Stimulated activated CD8-positive, alpha-beta memory T cell treated with anti-CD3 and anti-CD28 coated beads, Interleukin-12 subunit alpha, Interleukin-12 subunit beta, amount 100 ng/mL, for 24 hours (primary cell): ENCODE measurements at regions not wholly inside any gene's neighbourhood (a gene's known extent, or its start where the extent isn't known, plus 50 kb on each side); places are given as distances from the start of the nearest gene placed in this dataset.
"Not testable (repeated sequence)": the region's sequence is repeated elsewhere in the genome, so short reads cannot be mapped to it uniquely, and the experiment has no call there.

Experiments used
- DNase-seq: peaks from one replicate; pipeline ENCODE4 v3.0.0-alpha.2; 2020; ENCODE audit errors: extremely low read depth

DNA sequence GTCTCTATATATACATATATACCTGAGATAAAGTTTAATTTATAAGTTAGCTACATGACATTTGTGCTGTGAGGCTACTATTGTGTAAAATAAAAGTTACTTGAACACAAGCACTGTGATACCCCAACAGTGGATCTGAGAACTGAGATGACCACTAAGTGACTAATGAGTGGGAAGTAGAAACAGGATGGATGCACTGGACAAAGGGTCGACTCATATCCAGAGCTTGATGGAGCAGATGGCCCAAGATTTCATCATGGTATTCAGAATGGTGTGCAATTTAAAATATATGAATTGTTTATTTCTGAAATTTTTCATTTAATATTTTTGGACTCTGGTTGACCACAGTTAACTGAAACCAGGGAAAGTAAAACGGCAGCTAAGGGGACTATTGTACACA lies 908.6 kb upstream of the MDGA2 start:
- DNase-seq: no peak

DNA sequence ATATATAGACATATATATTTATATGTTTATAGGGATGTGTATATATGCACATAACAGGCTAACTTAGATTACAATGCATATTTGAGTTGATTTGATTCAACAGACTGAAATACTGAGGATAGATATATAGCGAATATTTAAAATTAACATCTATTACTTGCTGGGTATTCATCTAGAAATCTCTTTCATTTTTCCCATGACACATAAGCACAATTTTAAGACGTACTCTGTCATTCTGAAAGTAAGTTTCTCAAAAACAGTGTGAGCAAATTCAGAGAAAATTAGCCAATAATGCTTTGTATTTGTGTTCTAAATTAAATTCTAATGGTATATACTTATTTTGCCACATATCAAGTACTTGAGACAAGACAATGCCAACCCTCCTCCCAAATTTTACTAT lies 907.5 kb upstream of the MDGA2 start:
- no peak for DNase-seq

DNA sequence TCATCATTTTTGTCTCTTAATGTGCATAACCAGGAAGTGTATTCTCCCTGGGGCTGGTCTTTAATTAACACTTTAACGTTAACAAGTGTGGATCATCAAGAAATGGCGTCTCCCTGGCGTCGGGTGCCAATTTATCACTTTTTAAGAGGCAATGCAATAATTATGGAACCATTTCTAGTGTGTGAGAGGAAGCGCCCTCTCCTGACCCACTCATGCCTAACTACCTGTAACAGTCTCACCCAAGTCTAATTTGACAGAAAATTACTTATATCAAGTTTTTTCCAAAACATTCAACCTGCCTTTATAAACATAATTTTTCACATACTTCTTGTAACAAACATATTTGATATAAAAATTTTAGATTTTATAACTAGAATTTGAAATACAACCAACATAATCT lies 905.3 kb upstream of the MDGA2 start:
- DNase-seq: no peak

DNA sequence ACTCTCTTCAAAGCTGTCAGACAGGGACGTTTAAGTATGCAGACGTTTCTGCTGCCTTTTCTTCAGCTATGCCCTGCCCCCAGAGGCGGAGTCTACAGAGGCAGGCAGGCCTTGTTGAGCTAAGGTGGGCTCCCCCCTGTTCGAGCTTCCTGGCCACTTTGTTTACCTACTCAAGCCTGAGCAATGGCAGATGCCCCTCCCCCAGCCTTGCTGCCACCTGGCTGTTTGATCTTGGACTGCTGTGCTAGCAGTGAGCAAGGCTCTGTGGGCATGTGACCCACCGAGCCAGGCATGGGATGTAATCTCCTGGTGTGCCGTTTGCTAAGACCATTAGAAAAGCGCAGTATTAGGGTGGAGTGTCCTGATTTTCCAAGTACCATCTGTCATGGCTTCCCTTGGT lies 900.4 kb upstream of the MDGA2 start:
- no peak for DNase-seq

DNA sequence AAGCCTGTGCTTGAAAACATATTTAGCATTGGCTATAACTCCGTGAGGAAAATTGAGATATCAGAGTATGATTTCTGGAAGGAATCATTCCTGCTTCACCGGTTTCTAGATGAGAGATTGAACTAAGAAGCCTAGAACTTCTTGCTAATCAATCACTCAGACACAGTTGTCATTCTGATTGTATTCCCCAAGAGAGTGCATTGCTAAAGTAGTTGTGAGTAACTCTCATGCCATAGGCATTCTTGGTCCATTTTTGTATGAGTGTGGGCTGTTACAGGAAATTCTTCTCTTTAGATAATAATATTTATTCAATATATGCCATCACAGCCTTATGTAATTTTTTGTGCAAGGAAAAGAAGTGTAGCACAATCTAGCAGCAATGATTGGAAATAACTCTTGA lies 893.3 kb upstream of the MDGA2 start:
- no peak for DNase-seq

DNA sequence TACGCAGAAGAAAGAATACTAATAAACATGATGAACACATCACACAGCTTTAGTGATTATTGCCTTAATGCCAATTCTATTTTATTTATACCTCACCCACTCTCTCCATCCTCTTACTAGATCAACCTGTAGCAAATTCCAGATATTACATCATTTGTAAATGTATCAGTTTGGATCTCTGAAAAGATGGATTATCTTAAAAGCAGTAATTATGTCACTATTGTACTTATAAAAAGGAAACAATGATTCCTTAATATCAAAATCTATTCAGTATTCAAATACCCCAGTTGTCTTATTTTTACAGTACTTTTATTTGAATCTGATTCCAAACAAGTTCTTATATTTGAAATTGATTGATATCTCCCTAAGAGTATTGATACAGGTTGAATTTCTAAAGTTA lies 892.8 kb upstream of the MDGA2 start:
- DNase-seq: no peak

DNA sequence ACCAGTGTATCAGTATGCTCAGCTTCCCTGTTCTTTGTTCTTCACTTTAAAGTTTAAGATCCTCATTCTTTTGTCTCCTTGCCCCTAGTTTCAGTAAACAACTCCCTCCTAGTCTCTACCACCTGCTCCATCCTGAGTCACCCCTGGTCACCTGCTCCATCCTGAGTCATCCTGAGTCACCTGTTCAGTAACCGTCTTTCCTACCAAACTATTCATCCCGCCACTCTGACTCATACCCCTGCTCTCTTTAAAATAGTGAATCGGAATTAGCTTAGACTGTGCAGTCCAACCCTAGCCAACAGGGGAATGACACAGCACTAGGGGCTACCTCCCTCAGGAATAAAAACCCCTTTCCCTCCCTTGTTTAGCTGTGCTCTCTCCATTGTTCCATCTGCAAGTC lies 888.1 kb upstream of the MDGA2 start:
- DNase-seq: no peak

DNA sequence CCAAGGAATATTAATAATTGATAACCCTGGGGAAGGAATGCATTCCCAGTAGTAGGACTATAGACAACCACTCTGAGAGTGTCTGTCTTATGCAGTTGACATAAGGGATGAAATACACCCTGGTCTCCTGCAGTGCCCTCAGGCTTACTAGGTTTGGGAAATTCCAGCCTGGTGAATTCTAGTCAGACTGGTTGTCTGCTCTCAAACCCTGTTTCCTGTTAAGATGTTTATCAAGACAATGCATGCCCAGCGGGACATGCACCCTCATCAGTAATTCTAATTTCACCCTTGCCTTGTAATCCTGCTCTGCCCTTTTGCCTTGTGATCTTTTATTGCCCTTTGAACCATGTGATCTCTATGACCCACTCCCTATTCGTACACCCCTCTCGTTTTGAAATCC lies 886.0 kb upstream of the MDGA2 start:
- not testable (repeated sequence) for DNase-seq

DNA sequence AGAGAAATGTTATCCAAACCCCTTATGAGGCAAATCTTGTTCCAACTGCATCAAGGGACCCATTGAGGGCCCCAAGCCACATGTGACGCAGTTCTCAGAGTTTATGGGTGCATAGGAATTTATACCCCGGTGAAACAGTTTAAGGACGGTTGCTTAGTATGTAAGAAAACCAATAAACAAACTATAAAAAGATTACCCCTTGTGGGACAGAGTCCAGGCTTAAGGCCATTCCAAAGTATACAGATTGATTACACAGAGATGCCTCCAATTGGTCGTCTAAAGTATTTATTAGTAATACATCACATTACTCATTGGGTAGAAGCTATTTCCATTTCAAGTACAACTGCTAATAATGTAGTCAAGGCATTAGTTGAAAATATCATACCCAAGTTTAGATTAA lies 885.0 kb upstream of the MDGA2 start:
- DNase-seq: no peak

DNA sequence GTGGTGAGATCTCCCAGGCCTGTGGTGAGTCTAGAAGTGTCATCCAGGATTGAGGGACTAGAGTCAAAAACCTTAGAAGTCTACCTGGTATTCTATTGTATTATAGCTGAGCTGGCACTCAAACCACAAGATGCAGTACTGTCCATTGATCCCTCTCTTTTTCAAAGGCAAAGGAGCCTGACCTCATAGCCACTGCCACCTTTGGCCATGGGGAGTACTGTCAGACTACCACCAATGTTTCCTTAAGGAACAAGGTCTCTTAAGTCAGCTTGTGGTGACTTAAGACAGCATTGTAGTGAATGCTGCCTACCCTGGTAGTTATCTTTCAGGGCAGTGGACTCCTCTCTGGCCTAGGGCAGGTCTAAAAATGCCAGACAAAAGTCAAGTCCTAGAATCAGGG lies 878.0 kb upstream of the MDGA2 start:
- DNase-seq: no peak

DNA sequence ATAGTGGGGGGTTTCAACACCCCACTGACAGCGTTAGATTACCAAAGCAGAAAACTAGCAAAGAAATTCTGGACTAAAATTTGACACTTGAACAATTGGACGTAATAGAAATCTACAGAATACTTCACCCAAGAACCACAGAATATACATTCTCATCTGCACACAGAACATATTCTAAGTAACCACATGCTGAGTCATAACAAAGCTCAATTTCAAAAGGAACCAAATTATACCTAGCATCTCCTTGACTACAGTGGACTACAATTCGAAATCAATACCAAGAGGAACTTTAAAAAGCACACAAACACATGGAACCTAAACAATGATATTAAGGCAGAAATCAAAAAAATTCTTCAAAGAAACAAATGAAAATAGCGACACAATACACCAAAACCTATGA lies 871.6 kb upstream of the MDGA2 start:
- DNase-seq: no peak

DNA sequence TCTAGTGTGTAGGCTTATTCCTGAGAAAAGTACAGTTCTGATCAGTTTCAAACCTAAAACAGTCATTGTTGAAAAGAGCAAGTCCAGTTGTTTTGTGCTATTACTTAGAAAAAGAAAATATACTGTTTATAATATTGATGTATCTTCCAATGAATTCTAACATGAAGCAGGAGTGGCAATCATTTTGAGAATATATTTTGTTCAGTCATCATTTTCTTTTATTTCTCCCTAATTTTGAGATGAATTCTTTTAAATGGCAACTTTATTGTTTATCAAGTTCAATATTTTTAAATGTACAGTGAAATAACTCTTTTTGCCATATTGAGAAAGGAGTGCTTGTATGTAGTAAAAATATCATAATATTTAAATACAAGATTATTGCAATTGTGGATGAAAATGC lies 862.2 kb upstream of the MDGA2 start:
- no peak for DNase-seq

DNA sequence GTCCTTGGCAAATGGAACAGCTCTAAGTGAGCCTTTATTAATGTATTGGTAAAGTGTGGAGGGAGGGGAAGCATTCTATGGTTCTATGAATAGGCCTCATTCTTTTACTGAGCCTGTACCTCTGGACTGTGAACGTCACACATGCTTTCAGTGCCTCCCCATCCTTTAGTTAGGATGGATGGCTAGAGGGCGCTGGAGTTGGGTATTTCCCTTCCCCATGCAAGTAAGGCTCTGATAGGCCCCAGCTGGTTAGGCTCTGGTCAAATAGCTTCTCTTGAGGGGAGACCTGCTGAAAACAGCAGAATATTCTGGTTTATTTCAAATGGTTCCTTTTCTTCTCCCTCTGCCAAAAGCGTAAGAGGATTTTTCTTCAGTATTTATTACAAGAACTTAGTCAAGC lies 860.9 kb upstream of the MDGA2 start:
- no peak for DNase-seq

DNA sequence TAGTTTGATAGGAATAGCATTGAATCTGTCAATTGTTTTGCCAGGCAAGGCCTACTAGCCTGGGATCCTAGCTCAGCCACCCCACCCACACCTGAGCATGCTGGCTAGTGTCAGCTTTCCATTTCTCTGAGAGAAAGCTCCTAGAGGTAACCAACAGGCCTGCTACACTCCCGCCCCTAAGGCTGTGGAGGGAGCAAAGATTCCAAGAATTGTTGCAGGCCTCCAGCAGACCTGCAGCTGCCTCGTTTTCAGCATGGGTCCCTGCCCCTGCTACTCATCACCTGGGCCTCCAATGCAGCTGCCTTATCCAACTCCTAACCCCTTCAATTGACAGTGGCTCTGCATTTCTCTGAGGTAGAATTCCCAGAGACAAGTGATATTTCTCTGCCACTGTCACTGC lies 852.4 kb upstream of the MDGA2 start:
- no peak for DNase-seq

DNA sequence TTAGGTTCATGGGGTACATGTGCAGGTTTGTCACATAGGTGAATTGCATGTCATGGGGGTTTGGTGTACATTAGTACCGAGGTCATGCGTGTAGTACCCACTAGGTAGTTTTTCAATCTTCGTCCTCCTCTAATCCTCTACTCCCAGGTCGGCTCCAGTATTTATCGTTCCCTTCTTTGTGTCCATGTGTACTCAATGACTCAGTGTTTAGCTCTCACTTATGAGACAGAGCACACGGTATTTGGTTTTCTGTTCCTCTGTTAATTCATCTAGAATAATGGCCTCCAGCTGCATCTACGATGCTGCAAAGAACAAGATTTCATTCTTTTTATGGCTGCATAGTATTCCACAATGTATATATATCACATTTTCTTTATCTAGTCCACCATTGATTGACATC lies 850.9 kb upstream of the MDGA2 start:
- no peak for DNase-seq

DNA sequence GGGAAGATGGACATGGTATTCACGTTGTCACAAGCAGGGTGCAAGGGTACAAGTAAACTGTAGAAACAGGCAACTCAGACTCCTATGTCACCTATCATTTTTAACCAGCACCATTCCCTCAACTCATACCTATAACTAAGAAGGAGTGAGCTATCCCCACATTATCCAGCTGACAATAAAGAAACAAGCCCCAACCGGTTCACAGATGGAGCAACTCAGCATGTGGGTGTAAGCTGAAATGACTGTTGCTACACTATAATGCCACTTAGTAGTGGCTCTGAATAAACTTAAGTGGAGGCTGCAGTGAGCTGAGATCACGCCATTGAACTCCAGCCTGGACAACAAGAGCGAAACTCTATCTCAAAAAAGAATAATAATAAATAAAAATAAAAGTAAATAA lies 829.5 kb upstream of the MDGA2 start:
- no peak for DNase-seq

DNA sequence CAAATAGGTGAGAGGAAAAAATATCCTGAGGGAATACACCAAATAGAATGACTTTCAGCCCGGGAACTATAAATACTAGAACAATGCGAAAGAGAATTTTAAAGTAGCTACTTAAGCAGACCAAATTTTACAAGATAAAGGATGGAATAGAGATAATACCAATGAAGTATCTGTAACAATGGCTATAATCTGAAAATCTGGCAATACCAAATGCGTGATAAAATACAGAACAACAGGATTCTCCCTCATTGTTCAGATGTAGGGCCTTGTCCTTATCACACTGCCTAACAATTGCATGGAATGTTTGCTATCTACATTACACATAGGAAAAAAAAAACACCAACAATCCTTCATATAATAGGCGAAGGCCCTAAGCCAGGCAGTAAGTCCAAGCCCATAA lies 815.4 kb upstream of the MDGA2 start:
- DNase-seq: no peak

DNA sequence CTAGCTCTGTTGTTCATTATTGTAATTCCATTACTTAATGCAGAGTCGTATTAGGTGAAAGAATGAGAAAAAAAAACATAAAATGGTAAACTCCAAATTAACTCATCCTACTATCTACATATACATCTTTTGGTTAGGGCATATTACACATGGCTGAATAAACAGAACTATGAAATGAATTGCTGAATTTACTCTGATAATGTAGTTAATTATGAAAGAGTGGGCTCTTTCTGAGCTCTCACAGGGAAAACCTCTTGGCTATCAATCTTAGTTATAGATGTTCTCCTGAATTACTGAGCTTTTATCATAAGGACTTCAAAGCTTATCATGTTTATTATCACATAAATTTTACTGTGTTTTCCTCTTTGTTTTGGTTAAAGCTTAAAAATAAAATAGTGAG lies 798.5 kb upstream of the MDGA2 start:
- no peak for DNase-seq

DNA sequence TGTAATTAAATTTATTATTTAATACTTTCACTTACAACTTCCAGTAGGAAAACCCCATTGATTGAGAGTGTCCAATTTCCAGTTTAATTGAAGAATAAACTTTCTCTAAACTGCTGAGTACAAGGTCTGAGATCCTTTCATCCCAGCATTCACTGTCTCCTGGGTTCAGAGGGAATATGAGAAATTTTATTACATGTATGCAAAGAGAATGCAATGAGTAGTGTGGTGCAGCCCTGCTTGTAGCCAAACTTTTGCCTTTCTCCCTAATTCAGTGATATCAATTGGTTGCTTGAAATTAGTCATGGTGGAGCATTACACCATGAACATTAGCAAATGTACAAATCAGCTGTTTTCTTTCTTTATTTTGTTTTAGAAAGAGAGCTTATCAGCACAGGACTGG lies 780.6 kb upstream of the MDGA2 start:
- DNase-seq: no peak

DNA sequence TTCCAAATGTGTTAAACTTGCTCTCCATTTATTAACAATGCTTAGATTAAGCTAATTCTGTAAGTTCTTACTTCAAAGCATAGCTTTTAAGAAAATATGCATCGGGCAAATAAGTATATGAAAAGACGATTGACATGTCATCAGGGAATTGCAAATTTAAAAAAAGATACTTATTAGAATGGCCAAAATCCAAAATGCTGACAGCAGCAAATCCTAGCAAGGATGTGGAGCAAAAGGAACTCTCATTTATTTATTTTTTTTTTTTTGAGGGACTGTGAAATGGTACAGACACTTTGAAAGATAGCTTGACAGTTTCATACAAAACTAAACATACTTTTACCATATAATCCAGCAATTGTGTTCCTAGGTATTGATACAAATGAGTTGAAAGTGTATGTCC lies 779.5 kb upstream of the MDGA2 start:
- no peak for DNase-seq

DNA sequence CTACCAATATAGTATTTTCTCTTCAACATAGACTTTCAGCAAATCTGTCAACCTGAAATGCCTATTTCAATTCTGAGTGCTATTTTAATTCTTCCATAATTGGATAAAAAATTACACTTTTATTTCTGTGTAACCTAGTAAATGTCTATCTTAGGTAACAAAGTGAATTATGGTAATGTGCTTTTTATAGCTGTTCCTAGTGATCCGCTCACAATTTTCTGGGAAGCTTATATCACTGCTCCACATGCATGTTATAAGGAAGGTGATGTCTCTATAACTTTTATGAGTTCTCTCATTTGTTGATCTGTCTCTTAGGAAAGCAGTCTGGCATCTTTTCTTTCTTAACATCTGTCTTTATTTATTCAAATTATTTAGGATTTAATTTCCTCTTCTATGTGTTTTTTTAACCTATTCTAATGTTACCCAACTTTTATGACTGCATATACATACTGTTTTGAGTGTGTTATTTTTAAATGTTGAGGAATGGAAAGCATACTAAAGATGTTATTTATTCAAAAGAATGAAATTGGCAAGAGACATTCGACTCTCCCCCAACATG lies 777.1 kb upstream of the MDGA2 start:
- DNase-seq: no peak

DNA sequence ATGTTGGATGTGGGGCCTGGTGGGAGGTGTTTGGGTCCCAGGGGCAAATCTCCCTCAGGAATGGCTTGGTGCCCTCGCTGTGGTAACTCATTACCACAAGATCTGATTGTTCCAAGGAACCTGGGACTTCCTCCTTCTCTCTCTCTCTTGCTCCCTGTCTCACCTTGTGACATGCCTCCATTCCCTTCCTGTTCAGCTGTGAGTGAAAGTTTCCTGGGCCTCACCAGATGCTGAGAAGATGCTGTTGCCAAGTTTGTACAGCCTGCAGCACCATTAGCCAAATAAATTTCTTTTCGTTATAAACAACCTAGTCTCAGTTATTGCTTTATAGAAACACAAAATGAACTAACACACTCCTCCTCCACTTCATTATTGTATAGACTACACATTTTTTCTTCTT lies 759.8 kb upstream of the MDGA2 start:
- no peak for DNase-seq

DNA sequence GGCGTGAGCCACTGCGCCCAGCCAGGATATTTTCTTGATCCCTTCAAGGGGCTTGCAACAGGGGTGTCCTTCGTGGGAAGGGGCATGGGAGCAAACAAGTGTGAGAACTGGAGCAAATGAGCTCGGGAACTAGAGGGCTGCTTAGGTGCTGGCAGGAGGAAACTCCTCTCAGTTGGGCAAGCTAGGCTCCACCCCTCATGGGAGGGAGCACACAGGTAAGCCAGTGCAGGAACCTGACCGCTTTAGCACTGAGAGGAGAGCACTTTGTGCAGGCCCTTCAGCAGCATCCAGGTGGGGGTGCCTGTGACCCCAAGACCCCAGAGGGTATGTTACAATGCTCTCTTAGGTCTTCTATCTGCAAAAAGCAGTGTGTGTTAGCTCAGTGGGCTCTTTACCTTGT lies 755.4 kb upstream of the MDGA2 start:
- no peak for DNase-seq

DNA sequence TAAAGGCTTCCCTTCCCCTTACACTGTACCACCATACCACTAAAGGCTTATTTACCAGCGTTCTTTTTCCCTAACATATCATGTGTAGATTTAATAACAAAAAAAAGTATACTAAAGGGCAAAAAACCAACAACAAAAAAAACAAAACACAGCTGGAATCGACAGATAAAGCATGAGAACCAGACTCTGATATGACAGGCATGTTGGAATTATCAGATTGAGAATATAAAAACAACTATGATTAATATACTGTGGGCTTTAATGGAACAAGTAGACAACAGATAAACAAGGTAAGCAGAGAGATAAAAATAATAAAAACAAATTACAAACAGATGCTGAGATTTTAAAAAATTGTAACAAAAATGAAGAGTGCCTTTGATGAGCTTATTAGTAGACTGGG lies 754.1 kb upstream of the MDGA2 start:
- no peak for DNase-seq
